K562 (cell line): ENCODE measurements at regions not wholly inside any gene's neighbourhood (a gene's known extent, or its start where the extent isn't known, plus 50 kb on each side); places are given as distances from the start of the nearest gene placed in this dataset.

ENCODE experiments used
- ATAC-seq: fragments of 200-7000 bp; cut with Tn5 transposase; 3 replicates; pipeline ENCODE4 v1.9.1; 2020; ENCODE audit warnings: moderate library complexity
- BruUV-seq: library from RNA; stranded (reverse); fragments of 400-500 nt; replicated peaks from 2 replicates; lab custom pipeline; 2021; lab: Mats Ljungman, UMichigan
- CTCF ChIA-PET: fragments of 300-600 bp; formaldehyde crosslinking; extraction: SDS; loops from one replicate; lab custom pipeline; 2021; ENCODE audit warnings: low intra/inter-chr PET ratio; lab: Yijun Ruan, JAX
- POLR2A ChIA-PET: fragments of 300-600, 350-650 bp; sonication (Branson Sonifier 250); formaldehyde crosslinking; extraction: SDS; loops from one replicate; lab custom pipeline; 2021; ENCODE audit warnings: antibody characterized with exemption, inconsistent platforms; lab: Yijun Ruan, JAX
- DNase-seq, 4 experiments: peaks; one replicate each; pipeline versions ENCODE4 v3.0.0 to v3.0.0-alpha.2; 2011 to 2018; ENCODE audit warnings: low spot score in 3 of 4, mixed read lengths in 3 of 4; ENCODE audit errors: extremely low read depth in 1 of 4
- FAIRE-seq: peaks from 2 replicates; lab custom pipeline; 2011; peaks lifted over from hg19 to GRCh38; lab: Jason Lieb, UNC
- H2AFZ ChIP-seq: 2 replicates; pipeline ENCODE4 v1.6.0; 2011; ENCODE audit warnings: low read depth, low read length, control low read depth, inconsistent platforms
- H3K27ac ChIP-seq: fragments of 200-600 bp; 3 replicates; pipeline ENCODE4 v1.8.0; 2011; ENCODE audit warnings: low read depth, mild to moderate bottlenecking, control low read depth, inconsistent platforms, low read length, moderate library complexity, mixed read lengths; ENCODE audit errors: extremely low read depth
- H3K27me3 ChIP-seq, 2 experiments: fragments of 300-600 bp in 1 of 2; 2 replicates in 1 of 2; 3 replicates in 1 of 2; pipeline versions ENCODE4 v1.6.0 to v1.8.0; 2011; ENCODE audit warnings: inconsistent platforms in 2 of 2, low read length in 2 of 2, mild to moderate bottlenecking in 1 of 2, mixed read lengths in 1 of 2, moderate library complexity in 1 of 2; ENCODE audit not compliant: control insufficient read depth in 2 of 2, insufficient read depth in 2 of 2
- H3K36me3 ChIP-seq: fragments of 300-600 bp; 3 replicates; pipeline ENCODE4 v1.8.0; 2011; ENCODE audit warnings: mild to moderate bottlenecking, low read length, inconsistent platforms; ENCODE audit not compliant: control insufficient read depth, insufficient read depth
- H3K4me1 ChIP-seq, 2 experiments: fragments of 200-600 bp in 1 of 2; replicated peaks in 1 of 2; 2 replicates in 1 of 2; 3 replicates in 1 of 2; pipeline versions ENCODE4 v1.5.1 to v1.8.0; 2011; ENCODE audit warnings: inconsistent platforms in 2 of 2, low read length in 2 of 2, mild to moderate bottlenecking in 1 of 2, mixed read lengths in 1 of 2, moderate library complexity in 1 of 2; ENCODE audit not compliant: control insufficient read depth in 2 of 2, insufficient read depth in 2 of 2
- H3K4me2 ChIP-seq: 2 replicates; pipeline ENCODE4 v1.6.1; 2011; ENCODE audit warnings: low read length, control low read depth, inconsistent platforms, mixed read lengths; ENCODE audit not compliant: insufficient read depth
- H3K4me3 ChIP-seq: fragments of 200-600 bp; sonication (generic), shearing (Covaris generic); 2 replicates; pipeline ENCODE4 v1.5.1; 2016; ENCODE audit warnings: control low read depth, inconsistent platforms
- H3K79me2 ChIP-seq: fragments of 200-600 bp; 3 replicates; pipeline ENCODE4 v1.8.0; 2011; ENCODE audit warnings: low read length, inconsistent platforms; ENCODE audit not compliant: control insufficient read depth, insufficient read depth
- H3K9ac ChIP-seq, 2 experiments: 2 replicates each; pipeline versions ENCODE4 v1.6.0 to v1.6.1; 2011; ENCODE audit warnings: low read depth in 2 of 2, low read length in 2 of 2, control low read depth in 1 of 2, inconsistent platforms in 1 of 2, mild to moderate bottlenecking in 1 of 2, mixed read lengths in 1 of 2; ENCODE audit not compliant: insufficient read depth in 1 of 2
- H3K9me1 ChIP-seq: one replicate; pipeline ENCODE4 v1.6.0; 2011; ENCODE audit warnings: inconsistent platforms, mild to moderate bottlenecking, low read length, moderate library complexity; ENCODE audit not compliant: control insufficient read depth, insufficient read depth
- H3K9me3 ChIP-seq: replicated peaks from 2 replicates; pipeline ENCODE4 v1.5.1; 2011; ENCODE audit warnings: low read depth, low read length, inconsistent platforms; ENCODE audit not compliant: control insufficient read depth, insufficient read depth
- H4K20me1 ChIP-seq: replicated peaks from 2 replicates; pipeline ENCODE4 v1.6.1; 2011; ENCODE audit warnings: low read length, inconsistent platforms, mixed read lengths; ENCODE audit not compliant: control insufficient read depth, insufficient read depth
- ESRRA ChIP-seq: fragments of 450-650 bp; IDR thresholded peaks from 2 replicates; pipeline ENCODE4 v1.6.1; 2014; ENCODE audit warnings: low read depth, mild to moderate bottlenecking, moderate library complexity, borderline replicate concordance
- MYBL2 ChIP-seq, 2 experiments: fragments of 450-650 bp in 1 of 2; sonication (generic) in 1 of 2; formaldehyde crosslinking in 1 of 2; IDR thresholded peaks; 2 replicates each; pipeline versions ENCODE4 v1.6.1 to v1.8.1; 2017 to 2022; ENCODE audit warnings: borderline replicate concordance in 1 of 2, inconsistent platforms in 1 of 2, low read depth in 1 of 2, mild to moderate bottlenecking in 1 of 2, missing genetic modification reagents in 1 of 2, moderate library complexity in 1 of 2
- NFRKB ChIP-seq: fragments of 450-650 bp; IDR thresholded peaks from 2 replicates; pipeline ENCODE4 v1.6.1; 2016; ENCODE audit warnings: low read depth
- NR1H2 ChIP-seq: sonication (generic); formaldehyde crosslinking; IDR thresholded peaks from 2 replicates; pipeline ENCODE4 v1.4.0; 2020; ENCODE audit warnings: mild to moderate bottlenecking, missing genetic modification reagents
- RAD51 ChIP-seq: fragments of 450-650 bp; IDR thresholded peaks from 2 replicates; pipeline ENCODE4 v1.7.1; 2016; ENCODE audit warnings: low read depth, mild to moderate bottlenecking, borderline replicate concordance
- SPI1 ChIP-seq: IDR thresholded peaks from 2 replicates; pipeline ENCODE4 v1.6.1; 2011; ENCODE audit warnings: low read depth, low read length, control low read depth, borderline replicate concordance
- TGIF2 ChIP-seq: sonication (generic); formaldehyde crosslinking; IDR thresholded peaks from 2 replicates; pipeline ENCODE4 v1.8.1; 2022; ENCODE audit warnings: mild to moderate bottlenecking, missing genetic modification reagents, moderate library complexity
- TRIM28 ChIP-seq: fragments of 450-650 bp; IDR thresholded peaks from 2 replicates; pipeline ENCODE4 v1.6.1; 2017
- U2AF1 ChIP-seq: fragments of 200-400 bp; formaldehyde crosslinking; optimal IDR thresholded peaks from 2 replicates; pipeline ENCODE3; 2017; ENCODE audit warnings: mild to moderate bottlenecking, low read depth, low read length, moderate library complexity
- ZNF561 ChIP-seq: fragments of 450-650 bp; formaldehyde crosslinking; conservative IDR thresholded peaks from 2 replicates; pipeline ENCODE4 v1.4.0; 2020; ENCODE audit warnings: mild to moderate bottlenecking, moderate library complexity
- WGBS: fragments of 100-300 bp; shearing (Covaris generic); methylation state at CpG from one replicate; pipeline ENCODE4 v1.1.6; 2016; ENCODE audit warnings: low coverage, mixed read lengths; ENCODE audit not compliant: insufficient coverage; ENCODE audit errors: missing lambda C conversion rate; 5-methylcytosine and 5-hydroxymethylcytosine counted together
- in situ Hi-C: fragments of 300-500 bp; cut with MboI; formaldehyde crosslinking; loops from 4 replicates; pipeline ENCODE4 v1.15.0; 2018; ENCODE audit warnings: inconsistent platforms, mixed read lengths
- intact Hi-C: fragments of 100-400 bp; cut with micrococcal nuclease; formaldehyde crosslinking; loops from 2 replicates; pipeline ENCODE4 v1.14.2; 2022
- TF ChIP-seq, protein P1 (sequence below): sonication (generic); formaldehyde crosslinking; IDR thresholded peaks from 2 replicates; pipeline ENCODE4 v1.5.0; 2020; ENCODE audit warnings: missing genetic modification reagents
- TF ChIP-seq, protein P2 (sequence below), 2 experiments: fragments of 250-450 bp in 1 of 2; fragments of 450-650 bp in 1 of 2; sonication (Bioruptor Pico) in 1 of 2; IDR thresholded peaks; 2 replicates each; pipeline versions ENCODE4 v1.6.1 to v1.8.0; 2016 to 2021; ENCODE audit warnings: mild to moderate bottlenecking in 2 of 2, moderate library complexity in 2 of 2, missing compliant biosample characterization in 1 of 2, missing genetic modification characterization in 1 of 2
- TF ChIP-seq, protein P3 (sequence below): fragments of 250-450 bp; sonication (Bioruptor Pico); IDR thresholded peaks from 2 replicates; pipeline ENCODE4 v1.5.0; 2021

DNA sequence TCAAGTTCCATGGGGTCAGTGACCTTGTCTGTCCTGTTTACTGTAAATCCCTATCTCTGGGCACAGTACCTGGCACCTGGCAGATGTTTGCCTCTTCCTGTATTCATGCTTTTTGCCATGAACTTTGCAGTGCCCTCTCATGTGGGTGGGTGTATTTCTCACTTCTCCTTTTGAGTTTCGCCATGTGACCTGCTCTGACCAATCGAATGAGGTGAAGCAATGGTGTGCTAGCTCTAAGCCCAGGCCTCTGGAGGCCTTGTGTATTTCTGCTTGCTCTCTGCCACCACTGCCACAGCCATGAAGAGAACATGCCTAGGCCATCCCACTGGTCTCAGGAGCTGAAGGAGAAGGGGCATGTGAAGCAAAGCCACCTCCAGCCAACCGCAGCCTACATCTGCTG lies 185.5 kb upstream of the ZC3H12A start:
- Histone ChIP-seq H3K4me1 (no peaks in the 10 kb centered on the region), H3K4me2 (no peak overlapping the region), H3K9me3 (no peaks in the 10 kb centered on the region), H3K4me3 (no peak overlapping the region), H3K36me3 (no peaks in the 10 kb centered on the region), H3K27ac (no peak overlapping the region), H3K27me3 (peaks cover 9 to 21% of the 10 kb centered on the region in 2 experiments; a peak in 3 of 5 replicates), H4K20me1 (peaks cover 3% of the 10 kb centered on the region; the same call in 1 of the 2 replicates), H3K9ac (no peak overlapping the region), H3K9me1 (no peaks in the 10 kb centered on the region), H3K79me2 (no peaks in the 10 kb centered on the region), H2AFZ (no peak overlapping the region)
- in situ Hi-C loops, result no loop called here
- 2% methylated on average over 3 of the region's 3 CpGs for WGBS
- CTCF ChIA-PET, result no interaction called here
- DNase-seq (peak in 2 of 4 experiments; percentile 9 to 29), FAIRE-seq (no peak), ATAC-seq (peak; percentile 68)
- intact Hi-C loops, result no loop called here
- no TSS peak for BruUV-seq
- POLR2A ChIA-PET, result interaction anchor here (0.6 to 1.0 kb wide), 2 partner anchors 9 to 559 kb away, joined by 3 to 4 read pairs; no protein-coding TSS in a partner anchor
- TF ChIP-seq U2AF1 (no peak), ESRRA (no peak), NFRKB (no peak), NR1H2 (CRISPR knock-in tag) (no peak), RAD51 (peak; percentile 58; the same call in 1 of the 2 replicates), TRIM28 (no peak), MYBL2 (IDR thresholded peaks at IDR 0.05; ENCODE audit: low read depth) (no peak), MYBL2 (CRISPR knock-in tag; IDR thresholded peaks at IDR 0.05; ENCODE audit: borderline replicate concordance) (no peak), TGIF2 (no peak), SPI1 (peak; percentile 87), ZNF561 (CRISPR knock-in tag) (no peak)
- TF ChIP-seq, protein P1, sequence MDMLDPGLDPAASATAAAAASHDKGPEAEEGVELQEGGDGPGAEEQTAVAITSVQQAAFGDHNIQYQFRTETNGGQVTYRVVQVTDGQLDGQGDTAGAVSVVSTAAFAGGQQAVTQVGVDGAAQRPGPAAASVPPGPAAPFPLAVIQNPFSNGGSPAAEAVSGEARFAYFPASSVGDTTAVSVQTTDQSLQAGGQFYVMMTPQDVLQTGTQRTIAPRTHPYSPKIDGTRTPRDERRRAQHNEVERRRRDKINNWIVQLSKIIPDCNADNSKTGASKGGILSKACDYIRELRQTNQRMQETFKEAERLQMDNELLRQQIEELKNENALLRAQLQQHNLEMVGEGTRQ (CRISPR knock-in tag), result peak; percentile 84
- TF ChIP-seq, protein P2, sequence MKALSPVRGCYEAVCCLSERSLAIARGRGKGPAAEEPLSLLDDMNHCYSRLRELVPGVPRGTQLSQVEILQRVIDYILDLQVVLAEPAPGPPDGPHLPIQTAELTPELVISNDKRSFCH (CRISPR knock-in tag; IDR thresholded peaks at IDR 0.05), result no peak
- TF ChIP-seq, protein P2 (tag; IDR thresholded peaks at IDR 0.05), result no peak
- TF ChIP-seq, protein P3, sequence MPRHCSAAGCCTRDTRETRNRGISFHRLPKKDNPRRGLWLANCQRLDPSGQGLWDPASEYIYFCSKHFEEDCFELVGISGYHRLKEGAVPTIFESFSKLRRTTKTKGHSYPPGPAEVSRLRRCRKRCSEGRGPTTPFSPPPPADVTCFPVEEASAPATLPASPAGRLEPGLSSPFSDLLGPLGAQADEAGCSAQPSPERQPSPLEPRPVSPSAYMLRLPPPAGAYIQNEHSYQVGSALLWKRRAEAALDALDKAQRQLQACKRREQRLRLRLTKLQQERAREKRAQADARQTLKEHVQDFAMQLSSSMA, result no peak
